Tibial nerve (tissue), 4 donors: ENCODE measurements at regions not wholly inside any gene's neighbourhood (a gene's known extent, or its start where the extent isn't known, plus 50 kb on each side); places are given as distances from the start of the nearest gene placed in this dataset.
"Not testable (repeated sequence)": the region's sequence is repeated elsewhere in the genome, so short reads cannot be mapped to it uniquely, and the experiment has no call there.

Experiments used
- DNase-seq, 2 donors: peaks; one replicate each; pipeline ENCODE4 v3.0.0-alpha.2; 2019; ENCODE audit warnings: low spot score in 2 of 2
- H3K27ac ChIP-seq, 4 donors: fragments of 200-600 bp; sonication (generic) in 3 of 4; one replicate each; pipeline ENCODE4 v1.5.1; 2017 to 2019; ENCODE audit warnings: mild to moderate bottlenecking in 1 of 4
- H3K27me3 ChIP-seq, 2 donors: fragments of 200-600 bp; sonication (generic) in 1 of 2; one replicate each; pipeline versions ENCODE4 v1.5.1 to v1.6.0; 2017 to 2019
- H3K36me3 ChIP-seq, 3 donors: fragments of 200-600 bp; sonication (generic); one replicate each; pipeline ENCODE4 v1.5.1; 2018 to 2019
- H3K4me1 ChIP-seq, 4 donors: fragments of 200-600 bp; sonication (generic) in 3 of 4; one replicate each; pipeline ENCODE4 v1.5.1; 2017 to 2019
- H3K4me3 ChIP-seq, 4 donors: fragments of 200-600 bp; sonication (generic) in 3 of 4; one replicate each; pipeline ENCODE4 v1.5.1; 2017 to 2019; ENCODE audit warnings: mild to moderate bottlenecking in 1 of 4, moderate library complexity in 1 of 4
- H3K9me3 ChIP-seq, 4 donors: fragments of 200-600 bp; sonication (generic) in 3 of 4; one replicate each; pipeline ENCODE4 v1.5.1; 2017 to 2019
- CTCF ChIP-seq, 5 experiments: fragments of 200-600 bp in 3 of 5; fragments of 450-650 bp in 2 of 5; sonication (generic) in 3 of 5; IDR thresholded peaks; one replicate each; pipeline ENCODE4 v1.5.1; 2016 to 2019; ENCODE audit warnings: antibody characterized with exemption in 5 of 5, mild to moderate bottlenecking in 3 of 5, moderate library complexity in 2 of 5
- EP300 ChIP-seq, 2 donors: sonication (generic); formaldehyde crosslinking; IDR thresholded peaks; one replicate each; pipeline ENCODE4 v1.6.1; 2017; ENCODE audit warnings: antibody characterized with exemption in 2 of 2, mild to moderate bottlenecking in 1 of 2
- POLR2A ChIP-seq, 2 donors: fragments of 450-650 bp; IDR thresholded peaks; one replicate each; pipeline ENCODE4 v1.6.1; 2017; ENCODE audit warnings: antibody characterized with exemption in 2 of 2, mild to moderate bottlenecking in 2 of 2, moderate library complexity in 2 of 2
- WGBS, 2 donors: methylation state at CpG; one replicate each; pipeline ENCODE4 v1.1.5; 2018; 5-methylcytosine and 5-hydroxymethylcytosine counted together

- H3K27ac ChIP-seq = no peak overlapping the region
- WGBS, 2 donors = 59 to 64% methylated on average over 3 of the region's 3 CpGs
- H3K27me3 ChIP-seq = no peaks in the 10 kb centered on the region
- H3K4me1 ChIP-seq = no peaks in the 10 kb centered on the region
- H3K4me3 ChIP-seq = no peak overlapping the region
- no peaks in the 10 kb centered on the region for H3K36me3 ChIP-seq
- TF ChIP-seq POLR2A (IDR thresholded peaks at IDR 0.05) (no peak), EP300 (IDR thresholded peaks at IDR 0.05) (no peak), CTCF (IDR thresholded peaks at IDR 0.05) (no peak)
- peaks cover 0 to 14% (median 0%) of the 10 kb centered on the region in 4 donors for H3K9me3 ChIP-seq
- DNase-seq = no peak
These were observed 148.3 kb upstream of the NTRK2 start for GRCh38 chr9:84521208-84521607.

- H3K27ac ChIP-seq = not testable (repeated sequence)
These were observed 143.3 kb upstream of the NTRK2 start for GRCh38 chr9:84526211-84526610.

GRCh38 chr9:84527060-84527720 lies 142.3 kb upstream of the NTRK2 start:
- not testable (repeated sequence) for DNase-seq, H3K36me3 ChIP-seq, H3K27me3 ChIP-seq, H3K4me1 ChIP-seq, H3K27ac ChIP-seq, H3K4me3 ChIP-seq
- H3K9me3 ChIP-seq = peaks cover 0 to 12% (median 2%) of the 10 kb centered on the region in 4 donors
- WGBS, 2 donors = 93 to 95% methylated on average over 11 to 14 of the region's 49 CpGs

More at GRCh38 chr9:84526211-84526610, 143.3 kb upstream of the NTRK2 start:
- not testable (repeated sequence) for H3K27me3 ChIP-seq, H3K4me3 ChIP-seq, H3K4me1 ChIP-seq, DNase-seq, H3K36me3 ChIP-seq
- peaks cover 0 to 12% (median 2%) of the 10 kb centered on the region in 4 donors for H3K9me3 ChIP-seq
- WGBS, 2 donors = 93 to 97% methylated on average over 8 to 11 of the region's 26 CpGs

GRCh38 chr9:84535973-84536372 lies 133.6 kb upstream of the NTRK2 start:
- H3K4me1 ChIP-seq, H3K27me3 ChIP-seq, H3K27ac ChIP-seq, H3K36me3 ChIP-seq, H3K4me3 ChIP-seq, DNase-seq: not testable (repeated sequence)
- WGBS, 2 donors = 48 to 49% methylated on average over 10 of the region's 10 CpGs
- H3K9me3 ChIP-seq = peaks cover 0 to 38% (median 5%) of the 10 kb centered on the region in 4 donors

DNA sequence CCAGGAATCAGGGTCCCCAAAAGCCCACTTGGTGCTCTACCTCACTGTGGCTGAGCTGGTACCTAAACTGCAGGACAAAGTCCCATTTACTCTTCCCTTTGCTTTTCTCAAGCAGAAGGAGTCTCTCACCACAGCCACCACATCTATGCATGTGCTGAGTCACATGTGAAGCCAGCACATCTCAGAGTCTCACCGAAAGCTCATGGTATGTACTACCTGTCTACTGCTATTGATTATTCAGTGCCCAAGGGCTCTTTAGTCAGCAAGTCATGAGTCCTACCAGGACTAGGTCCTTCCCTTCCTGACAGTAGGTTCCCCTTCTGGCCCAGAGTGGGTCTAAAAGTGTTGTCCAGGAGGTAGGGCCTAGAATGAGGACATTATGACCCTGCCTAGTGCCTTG lies 130.7 kb upstream of the NTRK2 start:
- no peaks in the 10 kb centered on the region for H3K27me3 ChIP-seq
- H3K9me3 ChIP-seq = peaks cover 0 to 38% (median 5%) of the 10 kb centered on the region in 4 donors
- no peak for TF ChIP-seq EP300 (IDR thresholded peaks at IDR 0.05)
- no peak for TF ChIP-seq CTCF (IDR thresholded peaks at IDR 0.05)
- TF ChIP-seq POLR2A (IDR thresholded peaks at IDR 0.05) = no peak
- no peaks in the 10 kb centered on the region for H3K36me3 ChIP-seq
- no peaks in the 10 kb centered on the region for H3K4me1 ChIP-seq
- WGBS, 2 donors = 100% methylated on average over 1 of the region's 1 CpG
- H3K4me3 ChIP-seq = no peak overlapping the region
- DNase-seq = no peak
- no peak overlapping the region for H3K27ac ChIP-seq

- Histone ChIP-seq H3K27me3 (no peaks in the 10 kb centered on the region), H3K9me3 (peaks cover 0 to 15% (median 2%) of the 10 kb centered on the region in 4 donors), H3K27ac (no peak overlapping the region), H3K4me3 (no peak overlapping the region), H3K4me1 (no peaks in the 10 kb centered on the region), H3K36me3 (no peaks in the 10 kb centered on the region)
- 66 to 72% methylated on average over 3 of the region's 3 CpGs for WGBS, 2 donors
- TF ChIP-seq POLR2A (IDR thresholded peaks at IDR 0.05) = no peak
- no peak for TF ChIP-seq EP300 (IDR thresholded peaks at IDR 0.05)
- no peak for TF ChIP-seq CTCF (IDR thresholded peaks at IDR 0.05)
- no peak for DNase-seq
These were observed 127.0 kb upstream of the NTRK2 start for GRCh38 chr9:84542554-84542953.
